ENCODE measurements at regions not wholly inside any gene's neighbourhood (a gene's known extent, or its start where the extent isn't known, plus 50 kb on each side); places are given as distances from the start of the nearest gene placed in this dataset.

DNA sequence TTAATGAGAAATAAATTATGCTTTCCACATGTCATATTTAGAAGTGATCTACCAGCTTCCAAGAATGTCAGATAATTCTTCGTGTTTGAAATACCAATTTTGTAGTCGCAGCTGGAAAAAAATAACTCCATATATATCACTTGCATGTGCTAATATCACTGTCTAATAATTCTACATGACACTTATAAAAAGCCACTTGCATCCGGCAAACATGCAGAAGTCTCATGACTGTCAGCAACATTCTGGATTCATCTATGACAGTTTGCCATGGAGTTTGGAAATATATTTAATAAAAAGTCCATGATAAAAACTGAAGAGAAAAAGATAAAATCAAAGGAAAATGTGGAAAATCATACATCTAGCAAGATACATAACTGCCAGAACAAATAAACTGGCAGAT lies 1784.4 kb downstream of the SUCLG1 start:
- ATAC-seq = no peak
- BruUV-seq (replicated peaks) = no TSS peak
- Histone ChIP-seq H3K9me2 (replicated peaks; ENCODE audit: low read length) (no peaks in the 10 kb centered on the region), H3K36me3 (ENCODE audit: low read depth, low read length) (no peaks in the 10 kb centered on the region), H3K79me2 (ENCODE audit: low read length) (no peaks in the 10 kb centered on the region), H3K9ac (ENCODE audit: low read length) (no peak overlapping the region), H3K4me2 (ENCODE audit: low read length) (no peak overlapping the region), H3F3A (ENCODE audit: low read length, unreplicated experiment) (no peaks in the 10 kb centered on the region), H3K27me3 (ENCODE audit: low read length) (no peaks in the 10 kb centered on the region), H3K27ac (ENCODE audit: low read length) (no peak overlapping the region), H3K9me3 (ENCODE audit: low read length) (no peaks in the 10 kb centered on the region), H3K4me3 (ENCODE audit: low read length) (no peak overlapping the region), H4K20me1 (ENCODE audit: low read length) (no peaks in the 10 kb centered on the region), H2AFZ (ENCODE audit: low read length) (no peak overlapping the region), H3K4me1 (ENCODE audit: insufficient read depth, low read length) (0 out of 2 replicates have a peak, but pooled peaks cover 9% of the 10 kb centered on the region)
- no peak for DNase-seq
- TF ChIP-seq CTCF (conservative IDR thresholded peaks at IDR 0.05; ENCODE audit: low read depth, low read length) (no peak), EZH2phosphoT487 (IDR thresholded peaks at IDR 0.05; ENCODE audit: borderline replicate concordance, low read length) (no peak), EZH2 (IDR thresholded peaks at IDR 0.05; ENCODE audit: low read length, unreplicated experiment) (no peak)
- ChIA-PET CTCF (no interaction called here), POLR2A (ENCODE audit: unreplicated experiment) (no interaction called here)
- intact Hi-C loops (cut with micrococcal nuclease) = no loop called here

- Histone ChIP-seq H3K27ac (ENCODE audit: low read length) (no peak overlapping the region), H4K20me1 (ENCODE audit: low read length) (no peaks in the 10 kb centered on the region), H3K4me3 (ENCODE audit: low read length) (no peak overlapping the region), H3K27me3 (ENCODE audit: low read length) (no peaks in the 10 kb centered on the region), H3K79me2 (ENCODE audit: low read length) (no peaks in the 10 kb centered on the region), H3K9me2 (replicated peaks; ENCODE audit: low read length) (no peaks in the 10 kb centered on the region), H2AFZ (ENCODE audit: low read length) (no peak overlapping the region), H3K9ac (ENCODE audit: low read length) (no peak overlapping the region), H3K9me3 (ENCODE audit: low read length) (no peaks in the 10 kb centered on the region), H3K4me2 (ENCODE audit: low read length) (no peak overlapping the region), H3F3A (ENCODE audit: low read length, unreplicated experiment) (no peaks in the 10 kb centered on the region), H3K4me1 (ENCODE audit: insufficient read depth, low read length) (no peaks in the 10 kb centered on the region), H3K36me3 (ENCODE audit: low read depth, low read length) (no peaks in the 10 kb centered on the region)
- intact Hi-C loops (cut with micrococcal nuclease) = no loop called here
- no peak for DNase-seq
- ChIA-PET CTCF (no interaction called here), POLR2A (ENCODE audit: unreplicated experiment) (no interaction called here)
- TF ChIP-seq CTCF (conservative IDR thresholded peaks at IDR 0.05; ENCODE audit: low read depth, low read length) (no peak), EZH2 (IDR thresholded peaks at IDR 0.05; ENCODE audit: low read length, unreplicated experiment) (no peak), EZH2phosphoT487 (IDR thresholded peaks at IDR 0.05; ENCODE audit: borderline replicate concordance, low read length) (no peak)
- BruUV-seq (replicated peaks) = no TSS peak
- no peak for ATAC-seq
These were observed 1791.6 kb downstream of the SUCLG1 start for GRCh38 chr2:82667491-82667890.

DNA sequence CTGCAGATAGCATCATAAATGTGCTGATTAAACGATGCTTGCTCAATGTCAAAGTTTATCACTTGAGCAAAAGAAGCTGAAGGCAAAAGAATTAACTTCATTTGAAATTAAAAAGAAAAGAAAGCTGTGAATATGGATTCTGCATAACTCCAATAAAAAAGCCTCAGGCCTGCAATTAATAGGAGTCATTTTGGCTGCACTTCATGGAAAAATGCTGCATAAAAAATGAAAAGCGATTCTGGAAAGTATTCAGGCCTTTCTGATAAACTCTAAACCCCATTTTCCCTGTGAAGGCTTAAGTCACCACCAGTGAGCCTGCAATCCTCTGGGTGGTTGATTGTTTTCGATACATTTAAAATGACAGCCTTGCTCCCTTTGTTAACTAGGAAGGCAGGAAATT lies 1793.4 kb downstream of the SUCLG1 start:
- no TSS peak for BruUV-seq (replicated peaks)
- intact Hi-C loops (cut with micrococcal nuclease) = no loop called here

More for the DNA sequence above, 1793.4 kb downstream of the SUCLG1 start:
- DNase-seq (no peak), ATAC-seq (no peak)
- H3K4me3 ChIP-seq (ENCODE audit: low read length) = no peak overlapping the region
- no peaks in the 10 kb centered on the region for H3K9me3 ChIP-seq (ENCODE audit: low read length)
- H2AFZ ChIP-seq (ENCODE audit: low read length) = no peak overlapping the region
- ChIA-PET POLR2A (ENCODE audit: unreplicated experiment) (no interaction called here), CTCF (no interaction called here)
- no peaks in the 10 kb centered on the region for H3K79me2 ChIP-seq (ENCODE audit: low read length)
- H3K4me2 ChIP-seq (ENCODE audit: low read length) = no peak overlapping the region
- TF ChIP-seq EZH2phosphoT487 (IDR thresholded peaks at IDR 0.05; ENCODE audit: borderline replicate concordance, low read length) (no peak), CTCF (conservative IDR thresholded peaks at IDR 0.05; ENCODE audit: low read depth, low read length) (no peak), EZH2 (IDR thresholded peaks at IDR 0.05; ENCODE audit: low read length, unreplicated experiment) (no peak)
- H3K36me3 ChIP-seq (ENCODE audit: low read depth, low read length) = no peaks in the 10 kb centered on the region
- no peak overlapping the region for H3K27ac ChIP-seq (ENCODE audit: low read length)
- H3K9ac ChIP-seq (ENCODE audit: low read length) = no peak overlapping the region
- no peaks in the 10 kb centered on the region for H3K27me3 ChIP-seq (ENCODE audit: low read length)
- no peaks in the 10 kb centered on the region for H3K4me1 ChIP-seq (ENCODE audit: insufficient read depth, low read length)
- no peaks in the 10 kb centered on the region for H3F3A ChIP-seq (ENCODE audit: low read length, unreplicated experiment)
- H4K20me1 ChIP-seq (ENCODE audit: low read length) = no peaks in the 10 kb centered on the region
- H3K9me2 ChIP-seq (replicated peaks; ENCODE audit: low read length) = no peaks in the 10 kb centered on the region
